Thyroid gland (tissue), 4 donors: ENCODE measurements at regions not wholly inside any gene's neighbourhood (a gene's known extent, or its start where the extent isn't known, plus 50 kb on each side); places are given as distances from the start of the nearest gene placed in this dataset. TPM values are rescaled to one million over a fixed set of nuclear protein-coding genes. Genes with fewer than 3 reads are reported as not detected.

Experiments
- DNase-seq, 2 donors: peaks; one replicate each; pipeline ENCODE4 v3.0.0-alpha.2; 2019
- H3K27ac ChIP-seq, 3 donors: fragments of 200-600 bp; sonication (generic); 1 replicate in 2 of 3; 2 replicates in 1 of 3; pipeline ENCODE4 v1.5.1; 2016 to 2019; ENCODE audit warnings: mild to moderate bottlenecking in 1 of 3, moderate library complexity in 1 of 3
- H3K27me3 ChIP-seq: fragments of 200-600 bp; sonication (generic); one replicate; pipeline ENCODE4 v1.5.1; 2019
- H3K36me3 ChIP-seq, 2 donors: fragments of 200-600 bp; sonication (generic); one replicate each; pipeline ENCODE4 v1.5.1; 2016 to 2019
- H3K4me1 ChIP-seq, 2 donors: fragments of 200-600 bp; sonication (generic); one replicate each; pipeline ENCODE4 v1.5.1; 2017 to 2019
- H3K4me3 ChIP-seq, 3 donors: fragments of 200-600 bp; sonication (generic); replicated peaks in 1 of 3; 1 replicate in 2 of 3; 2 replicates in 1 of 3; pipeline ENCODE4 v1.5.1; 2016; ENCODE audit warnings: mild to moderate bottlenecking in 1 of 3
- H3K9me3 ChIP-seq: fragments of 200-600 bp; sonication (generic); one replicate; pipeline ENCODE4 v1.5.1; 2017
- POLR2A ChIP-seq, 2 donors: fragments of 450-650 bp; IDR thresholded peaks; one replicate each; pipeline ENCODE4 v1.6.1; 2017; ENCODE audit warnings: antibody characterized with exemption in 2 of 2, mild to moderate bottlenecking in 2 of 2, moderate library complexity in 1 of 2
- WGBS, 2 donors: methylation state at CpG; one replicate each; pipeline ENCODE4 v1.1.5; 2017; 5-methylcytosine and 5-hydroxymethylcytosine counted together
- intact Hi-C: fragments of 100-400 bp; cut with DNase I; formaldehyde crosslinking; loops from one replicate; pipeline ENCODE4 v1.15.1; 2023
- small RNA-seq: library from RNA; depleted of rRNA; stranded (forward); fragments of <200 nt; gene quantifications from one replicate; pipeline ENCODE3, GENCODE V24; 2016
- TF ChIP-seq, protein P1 (sequence below), 6 experiments: fragments of 200-600 bp in 3 of 6; fragments of 450-650 bp in 3 of 6; sonication (generic) in 3 of 6; IDR thresholded peaks; one replicate each; pipeline ENCODE4 v1.5.1; 2016 to 2019; ENCODE audit warnings: antibody characterized with exemption in 6 of 6, mild to moderate bottlenecking in 2 of 6, inconsistent platforms in 1 of 6, moderate library complexity in 1 of 6

DNA sequence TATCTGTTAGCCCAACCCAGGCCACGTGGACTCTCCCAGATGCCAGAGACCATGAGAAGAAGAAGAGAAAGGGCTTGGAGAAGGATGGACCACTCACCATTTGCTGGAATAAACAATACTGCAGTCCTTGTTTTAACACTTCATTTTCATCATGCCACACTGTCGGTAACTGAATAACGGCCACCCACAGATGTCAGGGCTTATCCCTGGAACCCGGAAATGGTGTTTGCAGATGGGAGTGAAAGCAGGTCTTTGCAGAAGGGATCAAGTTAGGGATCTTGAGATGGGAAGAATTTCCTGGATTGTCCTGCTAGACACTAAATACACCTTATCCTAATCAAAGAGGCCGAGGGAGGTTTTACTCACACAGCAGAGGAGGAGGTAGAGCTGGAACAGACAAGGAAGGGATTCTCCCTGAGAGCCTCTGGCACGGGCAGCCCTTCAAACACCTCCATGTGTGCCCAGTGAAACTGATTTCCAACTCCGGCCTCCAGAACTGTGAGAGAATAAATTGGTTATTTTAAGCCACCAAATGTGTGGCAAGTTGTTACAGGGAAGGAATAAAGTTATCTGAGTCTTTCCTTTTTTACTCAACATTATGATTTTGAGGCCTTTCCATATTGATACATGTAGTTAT, 56.3 kb upstream of the SFMBT2 start:
- 79 to 85% methylated on average over 7 of the region's 7 CpGs for WGBS, 2 donors
- no peak overlapping the region for H3K4me3 ChIP-seq
- TF ChIP-seq POLR2A (IDR thresholded peaks at IDR 0.05) = no peak
- TF ChIP-seq, protein P1, sequence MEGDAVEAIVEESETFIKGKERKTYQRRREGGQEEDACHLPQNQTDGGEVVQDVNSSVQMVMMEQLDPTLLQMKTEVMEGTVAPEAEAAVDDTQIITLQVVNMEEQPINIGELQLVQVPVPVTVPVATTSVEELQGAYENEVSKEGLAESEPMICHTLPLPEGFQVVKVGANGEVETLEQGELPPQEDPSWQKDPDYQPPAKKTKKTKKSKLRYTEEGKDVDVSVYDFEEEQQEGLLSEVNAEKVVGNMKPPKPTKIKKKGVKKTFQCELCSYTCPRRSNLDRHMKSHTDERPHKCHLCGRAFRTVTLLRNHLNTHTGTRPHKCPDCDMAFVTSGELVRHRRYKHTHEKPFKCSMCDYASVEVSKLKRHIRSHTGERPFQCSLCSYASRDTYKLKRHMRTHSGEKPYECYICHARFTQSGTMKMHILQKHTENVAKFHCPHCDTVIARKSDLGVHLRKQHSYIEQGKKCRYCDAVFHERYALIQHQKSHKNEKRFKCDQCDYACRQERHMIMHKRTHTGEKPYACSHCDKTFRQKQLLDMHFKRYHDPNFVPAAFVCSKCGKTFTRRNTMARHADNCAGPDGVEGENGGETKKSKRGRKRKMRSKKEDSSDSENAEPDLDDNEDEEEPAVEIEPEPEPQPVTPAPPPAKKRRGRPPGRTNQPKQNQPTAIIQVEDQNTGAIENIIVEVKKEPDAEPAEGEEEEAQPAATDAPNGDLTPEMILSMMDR (IDR thresholded peaks at IDR 0.05) = no peak
- no peak overlapping the region for H3K27ac ChIP-seq
- intact Hi-C loops = no loop called here
- H3K4me1 ChIP-seq = no peaks in the 10 kb centered on the region
- DNase-seq = no peak
- H3K36me3 ChIP-seq = no peaks in the 10 kb centered on the region
- no peaks in the 10 kb centered on the region for H3K9me3 ChIP-seq
- no peaks in the 10 kb centered on the region for H3K27me3 ChIP-seq

GRCh38 chr10:7464691-7465090, 53.9 kb upstream of the SFMBT2 start:
- TF ChIP-seq, protein P1 (IDR thresholded peaks at IDR 0.05) = no peak
- no peak for TF ChIP-seq POLR2A (IDR thresholded peaks at IDR 0.05)
- no peaks in the 10 kb centered on the region for H3K27me3 ChIP-seq
- H3K9me3 ChIP-seq = no peaks in the 10 kb centered on the region
- DNase-seq = no peak
- no peak overlapping the region for H3K27ac ChIP-seq
- no peak overlapping the region for H3K4me3 ChIP-seq
- WGBS, 2 donors = 80 to 82% methylated on average over 8 of the region's 8 CpGs
- no peaks in the 10 kb centered on the region for H3K4me1 ChIP-seq
- H3K36me3 ChIP-seq = no peaks in the 10 kb centered on the region
- intact Hi-C loops = no loop called here

Small RNA genes in the stretch of these regions (small RNA-seq; reads per million reads assigned to genes)
- gene RNU6-535P = not detected
